ENCODE measurements at regions not wholly inside any gene's neighbourhood (a gene's known extent, or its start where the extent isn't known, plus 50 kb on each side); places are given as distances from the start of the nearest gene placed in this dataset.

DNA sequence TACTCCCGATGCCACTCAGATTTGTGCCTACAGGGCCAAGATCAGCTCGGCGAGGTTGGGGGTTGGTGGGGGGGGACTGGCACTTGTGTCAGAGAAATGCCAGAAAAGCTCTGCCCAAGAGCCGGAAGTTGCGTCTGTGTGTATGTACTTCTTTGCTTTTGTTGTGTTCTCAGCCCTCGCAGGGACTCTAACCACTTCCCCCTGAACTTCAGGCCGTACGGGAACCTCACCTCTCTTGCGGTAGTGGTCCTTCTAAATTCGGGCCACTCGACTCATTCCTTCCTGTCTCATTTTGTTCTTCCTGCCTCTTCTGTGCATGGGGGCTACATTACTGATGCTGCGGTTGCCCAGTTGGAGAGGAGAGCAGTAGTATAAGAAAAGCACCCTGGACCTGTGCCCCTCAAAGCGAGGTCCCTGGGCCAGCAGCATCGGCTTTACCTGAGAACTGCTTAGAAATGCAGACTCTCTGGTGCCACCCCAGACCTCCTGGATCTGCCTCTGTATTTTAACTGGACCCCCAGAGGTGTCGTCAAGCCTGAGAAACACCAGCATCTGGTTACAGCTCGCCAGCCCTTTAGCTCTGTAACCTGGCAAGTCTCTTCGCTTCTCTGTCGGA is 146.3 kb upstream of the RPS6KA3 start:
- ChIA-PET POLR2A (no interaction called here), CTCF (no interaction called here), RAD21 (ENCODE audit: low non-redundant PET in 1 of 2, low total read pairs in 2 of 2, uncharacterized antibody in 2 of 2, unreplicated experiment in 2 of 2) (no interaction called here)
- ATAC-seq (no peak), DNase-seq (ENCODE audit: low read depth, low spot score) (no peak)
- no peak overlapping the region for H2AFZ ChIP-seq (ENCODE audit: low read depth, low read length, poor library complexity, severe bottlenecking)
- no peak overlapping the region for H3K9ac ChIP-seq (ENCODE audit: low read length)
- no peaks in the 10 kb centered on the region for H4K20me1 ChIP-seq (ENCODE audit: insufficient read depth)
- no TSS peak for BruUV-seq (replicated peaks)
- H3K36me3 ChIP-seq (ENCODE audit: control insufficient read depth in 1 of 2, insufficient read depth in 2 of 2, low read length in 2 of 2) = no peaks in the 10 kb centered on the region
- no peaks in the 10 kb centered on the region for H3K9me3 ChIP-seq (ENCODE audit: control insufficient read depth in 1 of 2, insufficient read depth in 1 of 2, low read depth in 1 of 2, low read length in 2 of 2)
- H3K4me1 ChIP-seq (ENCODE audit: control insufficient read depth in 1 of 2, insufficient read depth in 2 of 2, low read length in 2 of 2) = no peaks in the 10 kb centered on the region
- no peak overlapping the region for H3K4me2 ChIP-seq (ENCODE audit: low read length)
- intact Hi-C loops (cut with micrococcal nuclease) = no loop called here
- TF ChIP-seq SP1 (IDR thresholded peaks at IDR 0.05; ENCODE audit: low read depth) = no peak
- TF ChIP-seq RAD21 (IDR thresholded peaks at IDR 0.05; ENCODE audit: low read depth) = no peak
- TF ChIP-seq EGR1 (IDR thresholded peaks at IDR 0.05; ENCODE audit: low read depth) = no peak
- no peak for TF ChIP-seq ZNF274 (IDR thresholded peaks at IDR 0.05; ENCODE audit: low read depth, low read length)
- no peak for TF ChIP-seq CBX3 (IDR thresholded peaks at IDR 0.05; ENCODE audit: low read depth)
- TF ChIP-seq EZH2 (IDR thresholded peaks at IDR 0.05) = no peak
- TF ChIP-seq SRF (IDR thresholded peaks at IDR 0.05; ENCODE audit: low read depth) = no peak
- no peak for TF ChIP-seq ZFX (IDR thresholded peaks at IDR 0.05)
- TF ChIP-seq ELF1 (IDR thresholded peaks at IDR 0.05; ENCODE audit: borderline replicate concordance, low read depth) = no peak
- TF ChIP-seq CEBPB (IDR thresholded peaks at IDR 0.05; ENCODE audit: low read depth) = no peak
- no peak for TF ChIP-seq EZH2phosphoT487 (IDR thresholded peaks at IDR 0.05; ENCODE audit: borderline replicate concordance)
- no peak for TF ChIP-seq YY1 (IDR thresholded peaks at IDR 0.05; ENCODE audit: extremely low read depth, insufficient replicate concordance, low read depth, low read length)
- TF ChIP-seq, protein P1, sequence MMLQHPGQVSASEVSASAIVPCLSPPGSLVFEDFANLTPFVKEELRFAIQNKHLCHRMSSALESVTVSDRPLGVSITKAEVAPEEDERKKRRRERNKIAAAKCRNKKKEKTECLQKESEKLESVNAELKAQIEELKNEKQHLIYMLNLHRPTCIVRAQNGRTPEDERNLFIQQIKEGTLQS (IDR thresholded peaks at IDR 0.05) = no peak
- no peaks in the 10 kb centered on the region for H3K79me2 ChIP-seq (ENCODE audit: insufficient read depth, low read length)
- H3K9me2 ChIP-seq (ENCODE audit: insufficient read depth) = no peaks in the 10 kb centered on the region
- no peak overlapping the region for H3K27ac ChIP-seq (ENCODE audit: low read depth, low read length)
- no peak overlapping the region for H3K4me3 ChIP-seq (replicated peaks in 1 of 2; ENCODE audit: low read depth in 1 of 2, low read length in 2 of 2)
- no peaks in the 10 kb centered on the region for H3K27me3 ChIP-seq (ENCODE audit: insufficient read depth, low read length)

DNA sequence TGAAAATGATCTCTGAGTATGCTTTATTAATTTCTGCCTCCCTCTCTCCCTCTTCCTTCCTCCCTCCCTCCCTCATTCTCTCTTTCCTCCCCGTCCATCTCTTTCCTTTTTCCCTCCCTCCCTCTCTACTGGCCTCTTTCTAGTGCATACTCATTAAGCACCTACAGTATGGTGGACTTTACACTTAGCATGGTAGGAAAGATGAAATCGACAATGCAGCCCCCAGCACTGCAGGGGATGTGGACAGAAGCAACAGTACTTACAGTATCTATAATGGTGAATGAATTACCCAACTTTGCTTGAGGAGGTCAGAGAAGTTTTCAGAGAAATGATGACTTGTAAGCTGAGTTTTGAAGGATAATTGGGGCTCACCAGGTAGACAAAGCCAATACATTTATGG is 143.8 kb upstream of the RPS6KA3 start:
- H3K27ac ChIP-seq (ENCODE audit: low read depth, low read length) = no peak overlapping the region
- intact Hi-C loops (cut with micrococcal nuclease) = no loop called here
- CTCF ChIA-PET = no interaction called here
- TF ChIP-seq POLR2AphosphoS5 (IDR thresholded peaks at IDR 0.05; ENCODE audit: low read depth, low read length) (no peak), ZNF274 (IDR thresholded peaks at IDR 0.05; ENCODE audit: low read depth, low read length) (no peak), FOSL1 (IDR thresholded peaks at IDR 0.05; ENCODE audit: low read depth) (no peak), SRF (IDR thresholded peaks at IDR 0.05; ENCODE audit: low read depth) (no peak), CBX3 (IDR thresholded peaks at IDR 0.05; ENCODE audit: low read depth) (no peak), POLR2A (IDR thresholded peaks at IDR 0.05; ENCODE audit: borderline replicate concordance, extremely low read depth, insufficient read depth, insufficient read length) (no peak), SP1 (IDR thresholded peaks at IDR 0.05; ENCODE audit: low read depth) (no peak)
- TF ChIP-seq, protein P2, sequence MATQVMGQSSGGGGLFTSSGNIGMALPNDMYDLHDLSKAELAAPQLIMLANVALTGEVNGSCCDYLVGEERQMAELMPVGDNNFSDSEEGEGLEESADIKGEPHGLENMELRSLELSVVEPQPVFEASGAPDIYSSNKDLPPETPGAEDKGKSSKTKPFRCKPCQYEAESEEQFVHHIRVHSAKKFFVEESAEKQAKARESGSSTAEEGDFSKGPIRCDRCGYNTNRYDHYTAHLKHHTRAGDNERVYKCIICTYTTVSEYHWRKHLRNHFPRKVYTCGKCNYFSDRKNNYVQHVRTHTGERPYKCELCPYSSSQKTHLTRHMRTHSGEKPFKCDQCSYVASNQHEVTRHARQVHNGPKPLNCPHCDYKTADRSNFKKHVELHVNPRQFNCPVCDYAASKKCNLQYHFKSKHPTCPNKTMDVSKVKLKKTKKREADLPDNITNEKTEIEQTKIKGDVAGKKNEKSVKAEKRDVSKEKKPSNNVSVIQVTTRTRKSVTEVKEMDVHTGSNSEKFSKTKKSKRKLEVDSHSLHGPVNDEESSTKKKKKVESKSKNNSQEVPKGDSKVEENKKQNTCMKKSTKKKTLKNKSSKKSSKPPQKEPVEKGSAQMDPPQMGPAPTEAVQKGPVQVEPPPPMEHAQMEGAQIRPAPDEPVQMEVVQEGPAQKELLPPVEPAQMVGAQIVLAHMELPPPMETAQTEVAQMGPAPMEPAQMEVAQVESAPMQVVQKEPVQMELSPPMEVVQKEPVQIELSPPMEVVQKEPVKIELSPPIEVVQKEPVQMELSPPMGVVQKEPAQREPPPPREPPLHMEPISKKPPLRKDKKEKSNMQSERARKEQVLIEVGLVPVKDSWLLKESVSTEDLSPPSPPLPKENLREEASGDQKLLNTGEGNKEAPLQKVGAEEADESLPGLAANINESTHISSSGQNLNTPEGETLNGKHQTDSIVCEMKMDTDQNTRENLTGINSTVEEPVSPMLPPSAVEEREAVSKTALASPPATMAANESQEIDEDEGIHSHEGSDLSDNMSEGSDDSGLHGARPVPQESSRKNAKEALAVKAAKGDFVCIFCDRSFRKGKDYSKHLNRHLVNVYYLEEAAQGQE (IDR thresholded peaks at IDR 0.05; ENCODE audit: low read depth) = no peak
- TF ChIP-seq, protein P3, sequence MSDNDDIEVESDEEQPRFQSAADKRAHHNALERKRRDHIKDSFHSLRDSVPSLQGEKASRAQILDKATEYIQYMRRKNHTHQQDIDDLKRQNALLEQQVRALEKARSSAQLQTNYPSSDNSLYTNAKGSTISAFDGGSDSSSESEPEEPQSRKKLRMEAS (IDR thresholded peaks at IDR 0.05) = no peak

More for the DNA sequence above, 143.8 kb upstream of the RPS6KA3 start:
- no peaks in the 10 kb centered on the region for H3K9me3 ChIP-seq (ENCODE audit: control insufficient read depth in 1 of 2, insufficient read depth in 1 of 2, low read depth in 1 of 2, low read length in 2 of 2)
- no peaks in the 10 kb centered on the region for H3K9me2 ChIP-seq (ENCODE audit: insufficient read depth)
- no peak overlapping the region for H2AFZ ChIP-seq (ENCODE audit: low read depth, low read length, poor library complexity, severe bottlenecking)
- H3K4me2 ChIP-seq (ENCODE audit: low read length) = no peak overlapping the region
- H3K36me3 ChIP-seq (ENCODE audit: control insufficient read depth in 1 of 2, insufficient read depth in 2 of 2, low read length in 2 of 2) = no peaks in the 10 kb centered on the region
- RAD21 ChIA-PET (ENCODE audit: low non-redundant PET in 1 of 2, low total read pairs in 2 of 2, uncharacterized antibody in 2 of 2, unreplicated experiment in 2 of 2) = interaction anchor here in 1 of 2 experiments (0.7 kb wide), 1 partner anchor 337 kb away, joined by 3 read pairs; no protein-coding TSS in a partner anchor
- no peak overlapping the region for H3K4me3 ChIP-seq (replicated peaks in 1 of 2; ENCODE audit: low read depth in 1 of 2, low read length in 2 of 2)
- no TSS peak for BruUV-seq (replicated peaks)
- no peaks in the 10 kb centered on the region for H3K27me3 ChIP-seq (ENCODE audit: insufficient read depth, low read length)
- POLR2A ChIA-PET = no interaction called here
- H4K20me1 ChIP-seq (ENCODE audit: insufficient read depth) = no peaks in the 10 kb centered on the region
- no peak for ATAC-seq
- no peak for DNase-seq (ENCODE audit: low read depth, low spot score)
- no peak overlapping the region for H3K9ac ChIP-seq (ENCODE audit: low read length)
- H3K79me2 ChIP-seq (ENCODE audit: insufficient read depth, low read length) = no peaks in the 10 kb centered on the region
- no peaks in the 10 kb centered on the region for H3K4me1 ChIP-seq (ENCODE audit: control insufficient read depth in 1 of 2, insufficient read depth in 2 of 2, low read length in 2 of 2)
